ENCODE measurements at regions not wholly inside any gene's neighbourhood (a gene's known extent, or its start where the extent isn't known, plus 50 kb on each side); places are given as distances from the start of the nearest gene placed in this dataset.

GRCh38 chr14:87732562-87732961, 260.4 kb downstream of the GALC start:
- H3K4me3 ChIP-seq (ENCODE audit: low read depth in 1 of 2, low read length in 2 of 2) = no peak overlapping the region
- no peak for ATAC-seq (ENCODE audit: insufficient read depth, low read depth)

GRCh38 chr14:87725318-87725717, 267.7 kb downstream of the GALC start:
- TF ChIP-seq EZH2 (IDR thresholded peaks at IDR 0.05; ENCODE audit: borderline replicate concordance, low read depth, low read length, severe bottlenecking) (no peak), CTCF (IDR thresholded peaks at IDR 0.05; ENCODE audit: borderline replicate concordance, extremely low read depth, low read length, poor library complexity, severe bottlenecking) (no peak)
- Histone ChIP-seq H3K27ac (ENCODE audit: low read length) (no peak overlapping the region), H3K36me3 (ENCODE audit: insufficient read depth, low read length) (no peaks in the 10 kb centered on the region), H4K20me1 (ENCODE audit: insufficient read depth, low read length) (no peaks in the 10 kb centered on the region), H3K9me3 (ENCODE audit: insufficient read depth, low read length, severe bottlenecking) (no peaks in the 10 kb centered on the region), H3K9ac (ENCODE audit: low read depth, low read length) (no peak overlapping the region), H2AFZ (ENCODE audit: low read depth, low read length) (no peak overlapping the region), H3K4me3 (ENCODE audit: low read depth in 1 of 2, low read length in 2 of 2) (no peak overlapping the region), H3K79me2 (ENCODE audit: insufficient read depth, low read length) (no peaks in the 10 kb centered on the region), H3K4me2 (ENCODE audit: insufficient read depth, low read length) (no peak overlapping the region), H3K27me3 (ENCODE audit: insufficient read depth, low read length, poor library complexity) (peaks cover 3% of the 10 kb centered on the region), H3K4me1 (ENCODE audit: insufficient read depth, low read length) (no peaks in the 10 kb centered on the region)
- ATAC-seq (ENCODE audit: insufficient read depth, low read depth) = no peak
- no peak for DNase-seq

More at GRCh38 chr14:87732562-87732961, 260.4 kb downstream of the GALC start:
- H3K27me3 ChIP-seq (ENCODE audit: insufficient read depth, low read length, poor library complexity) = no peaks in the 10 kb centered on the region
- DNase-seq = no peak
- no peak overlapping the region for H3K4me2 ChIP-seq (ENCODE audit: insufficient read depth, low read length)
- H3K27ac ChIP-seq (ENCODE audit: low read length) = no peak overlapping the region
- H3K9ac ChIP-seq (ENCODE audit: low read depth, low read length) = no peak overlapping the region
- no peaks in the 10 kb centered on the region for H3K9me3 ChIP-seq (ENCODE audit: insufficient read depth, low read length, severe bottlenecking)
- no peaks in the 10 kb centered on the region for H3K4me1 ChIP-seq (ENCODE audit: insufficient read depth, low read length)
- H3K36me3 ChIP-seq (ENCODE audit: insufficient read depth, low read length) = no peaks in the 10 kb centered on the region
- H2AFZ ChIP-seq (ENCODE audit: low read depth, low read length) = no peak overlapping the region
- H4K20me1 ChIP-seq (ENCODE audit: insufficient read depth, low read length) = no peaks in the 10 kb centered on the region
- no peaks in the 10 kb centered on the region for H3K79me2 ChIP-seq (ENCODE audit: insufficient read depth, low read length)
- TF ChIP-seq EZH2 (IDR thresholded peaks at IDR 0.05; ENCODE audit: borderline replicate concordance, low read depth, low read length, severe bottlenecking) = no peak
- no peak for TF ChIP-seq CTCF (IDR thresholded peaks at IDR 0.05; ENCODE audit: borderline replicate concordance, extremely low read depth, low read length, poor library complexity, severe bottlenecking)

GRCh38 chr14:87712396-87713090, 280.4 kb downstream of the GALC start:
- Histone ChIP-seq H2AFZ (ENCODE audit: low read depth, low read length) (no peak overlapping the region), H3K4me1 (ENCODE audit: insufficient read depth, low read length) (no peaks in the 10 kb centered on the region), H3K4me3 (ENCODE audit: low read depth in 1 of 2, low read length in 2 of 2) (no peak overlapping the region), H3K9me3 (ENCODE audit: insufficient read depth, low read length, severe bottlenecking) (no peaks in the 10 kb centered on the region), H4K20me1 (ENCODE audit: insufficient read depth, low read length) (no peaks in the 10 kb centered on the region), H3K36me3 (ENCODE audit: insufficient read depth, low read length) (no peaks in the 10 kb centered on the region), H3K4me2 (ENCODE audit: insufficient read depth, low read length) (no peak overlapping the region), H3K27me3 (ENCODE audit: insufficient read depth, low read length, poor library complexity) (no peaks in the 10 kb centered on the region), H3K79me2 (ENCODE audit: insufficient read depth, low read length) (no peaks in the 10 kb centered on the region), H3K9ac (ENCODE audit: low read depth, low read length) (no peak overlapping the region), H3K27ac (ENCODE audit: low read length) (no peak overlapping the region)
- TF ChIP-seq EZH2 (IDR thresholded peaks at IDR 0.05; ENCODE audit: borderline replicate concordance, low read depth, low read length, severe bottlenecking) = no peak
- no peak for TF ChIP-seq CTCF (IDR thresholded peaks at IDR 0.05; ENCODE audit: borderline replicate concordance, extremely low read depth, low read length, poor library complexity, severe bottlenecking)
- no peak for ATAC-seq (ENCODE audit: insufficient read depth, low read depth)
- DNase-seq = no peak
